ENCODE measurements at regions not wholly inside any gene's neighbourhood (a gene's known extent, or its start where the extent isn't known, plus 50 kb on each side); places are given as distances from the start of the nearest gene placed in this dataset.

DNA sequence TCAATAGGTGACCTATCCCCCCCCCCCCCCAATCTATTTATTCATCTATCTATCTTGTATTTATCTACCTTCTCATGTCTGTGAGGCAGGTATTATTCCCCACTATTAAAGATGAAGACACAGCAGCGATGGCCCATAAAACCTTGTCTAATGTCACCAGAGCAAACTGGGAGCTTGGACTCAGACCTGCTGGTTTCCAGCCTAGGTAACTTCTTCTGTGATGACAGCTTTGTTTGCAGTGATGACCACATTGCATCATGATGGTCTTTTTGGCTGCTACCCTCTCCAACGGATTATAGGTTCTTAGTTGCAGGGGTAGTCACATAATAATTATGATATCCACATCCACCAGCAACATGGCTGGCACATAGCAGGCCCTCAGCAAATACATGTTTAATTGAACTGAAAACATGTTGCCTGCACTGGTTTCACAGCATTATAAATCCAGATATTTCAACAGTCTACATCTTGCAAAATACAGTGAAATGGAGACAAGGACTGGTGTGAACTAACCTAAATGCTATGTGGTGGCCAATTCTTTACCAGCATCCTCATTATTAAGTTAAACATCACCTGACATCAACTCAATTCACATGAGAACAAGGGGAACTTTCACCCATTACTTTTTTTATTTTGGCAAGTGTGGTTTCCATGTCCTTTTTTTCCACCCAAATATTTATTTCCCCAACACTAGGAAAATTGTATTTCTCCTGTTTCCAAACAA is 712.5 kb upstream of the NRSN1 start:
- no peak overlapping the region for H3K27ac Mint-ChIP-seq
- H3K36me3 Mint-ChIP-seq: peaks cover 4% of the 10 kb centered on the region; the same call in 1 of the 2 replicates
- peaks cover 8% of the 10 kb centered on the region for H3K4me1 Mint-ChIP-seq
- H3K27me3 Mint-ChIP-seq (ENCODE audit: low read depth): no peaks in the 10 kb centered on the region
- no peak for DNase-seq (ENCODE audit: low spot score)
- no peak overlapping the region for H3K4me3 Mint-ChIP-seq
- peaks cover 7% of the 10 kb centered on the region for H3K9me3 Mint-ChIP-seq
- ChIA-PET CTCF (interaction anchor here (1.0 kb wide), 1 partner anchor 407 kb away, joined by 3 read pairs; no protein-coding TSS in a partner anchor), POLR2A (no interaction called here)
- TF ChIP-seq NR1H2 (CRISPR knock-in tag; IDR thresholded peaks at IDR 0.05): no peak
- TF ChIP-seq, protein P1, sequence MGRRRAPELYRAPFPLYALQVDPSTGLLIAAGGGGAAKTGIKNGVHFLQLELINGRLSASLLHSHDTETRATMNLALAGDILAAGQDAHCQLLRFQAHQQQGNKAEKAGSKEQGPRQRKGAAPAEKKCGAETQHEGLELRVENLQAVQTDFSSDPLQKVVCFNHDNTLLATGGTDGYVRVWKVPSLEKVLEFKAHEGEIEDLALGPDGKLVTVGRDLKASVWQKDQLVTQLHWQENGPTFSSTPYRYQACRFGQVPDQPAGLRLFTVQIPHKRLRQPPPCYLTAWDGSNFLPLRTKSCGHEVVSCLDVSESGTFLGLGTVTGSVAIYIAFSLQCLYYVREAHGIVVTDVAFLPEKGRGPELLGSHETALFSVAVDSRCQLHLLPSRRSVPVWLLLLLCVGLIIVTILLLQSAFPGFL (CRISPR knock-in tag; IDR thresholded peaks at IDR 0.05; ENCODE audit: borderline replicate concordance): no peak
- no peak for TF ChIP-seq TCF7 (CRISPR knock-in tag; IDR thresholded peaks at IDR 0.05; ENCODE audit: low read depth)
- TF ChIP-seq NFATC4 (CRISPR knock-in tag; IDR thresholded peaks at IDR 0.05): no peak
- no peak for TF ChIP-seq ZNF121 (CRISPR knock-in tag; IDR thresholded peaks at IDR 0.05)
- no peak for TF ChIP-seq FOXJ3 (CRISPR knock-in tag; IDR thresholded peaks at IDR 0.05; ENCODE audit: borderline replicate concordance)
- no peak for TF ChIP-seq ZNF512 (CRISPR knock-in tag; IDR thresholded peaks at IDR 0.05; ENCODE audit: borderline replicate concordance)
- no peak for TF ChIP-seq ELF4 (CRISPR knock-in tag; IDR thresholded peaks at IDR 0.05; ENCODE audit: low read depth)
- TF ChIP-seq, protein P2, sequence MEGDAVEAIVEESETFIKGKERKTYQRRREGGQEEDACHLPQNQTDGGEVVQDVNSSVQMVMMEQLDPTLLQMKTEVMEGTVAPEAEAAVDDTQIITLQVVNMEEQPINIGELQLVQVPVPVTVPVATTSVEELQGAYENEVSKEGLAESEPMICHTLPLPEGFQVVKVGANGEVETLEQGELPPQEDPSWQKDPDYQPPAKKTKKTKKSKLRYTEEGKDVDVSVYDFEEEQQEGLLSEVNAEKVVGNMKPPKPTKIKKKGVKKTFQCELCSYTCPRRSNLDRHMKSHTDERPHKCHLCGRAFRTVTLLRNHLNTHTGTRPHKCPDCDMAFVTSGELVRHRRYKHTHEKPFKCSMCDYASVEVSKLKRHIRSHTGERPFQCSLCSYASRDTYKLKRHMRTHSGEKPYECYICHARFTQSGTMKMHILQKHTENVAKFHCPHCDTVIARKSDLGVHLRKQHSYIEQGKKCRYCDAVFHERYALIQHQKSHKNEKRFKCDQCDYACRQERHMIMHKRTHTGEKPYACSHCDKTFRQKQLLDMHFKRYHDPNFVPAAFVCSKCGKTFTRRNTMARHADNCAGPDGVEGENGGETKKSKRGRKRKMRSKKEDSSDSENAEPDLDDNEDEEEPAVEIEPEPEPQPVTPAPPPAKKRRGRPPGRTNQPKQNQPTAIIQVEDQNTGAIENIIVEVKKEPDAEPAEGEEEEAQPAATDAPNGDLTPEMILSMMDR (IDR thresholded peaks at IDR 0.05): no peak
- TF ChIP-seq CDX4 (CRISPR knock-in tag; IDR thresholded peaks at IDR 0.05; ENCODE audit: borderline replicate concordance): no peak
- TF ChIP-seq ZNF263 (CRISPR knock-in tag; IDR thresholded peaks at IDR 0.05; ENCODE audit: low read depth): no peak
- no peak for TF ChIP-seq MLX (CRISPR knock-in tag; IDR thresholded peaks at IDR 0.05)
- TF ChIP-seq, protein P3, sequence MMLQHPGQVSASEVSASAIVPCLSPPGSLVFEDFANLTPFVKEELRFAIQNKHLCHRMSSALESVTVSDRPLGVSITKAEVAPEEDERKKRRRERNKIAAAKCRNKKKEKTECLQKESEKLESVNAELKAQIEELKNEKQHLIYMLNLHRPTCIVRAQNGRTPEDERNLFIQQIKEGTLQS (CRISPR knock-in tag; conservative IDR thresholded peaks at IDR 0.05): no peak
- TF ChIP-seq USF1 (CRISPR knock-in tag; IDR thresholded peaks at IDR 0.05): no peak
- TF ChIP-seq JUN (CRISPR knock-in tag; IDR thresholded peaks at IDR 0.05): no peak
- no peak for TF ChIP-seq ZNF281 (CRISPR knock-in tag; IDR thresholded peaks at IDR 0.05)
- TF ChIP-seq ZNF416 (CRISPR knock-in tag; IDR thresholded peaks at IDR 0.05): no peak
- ATAC-seq: no peak
